ENCODE measurements at regions not wholly inside any gene's neighbourhood (a gene's known extent, or its start where the extent isn't known, plus 50 kb on each side); places are given as distances from the start of the nearest gene placed in this dataset.

DNA sequence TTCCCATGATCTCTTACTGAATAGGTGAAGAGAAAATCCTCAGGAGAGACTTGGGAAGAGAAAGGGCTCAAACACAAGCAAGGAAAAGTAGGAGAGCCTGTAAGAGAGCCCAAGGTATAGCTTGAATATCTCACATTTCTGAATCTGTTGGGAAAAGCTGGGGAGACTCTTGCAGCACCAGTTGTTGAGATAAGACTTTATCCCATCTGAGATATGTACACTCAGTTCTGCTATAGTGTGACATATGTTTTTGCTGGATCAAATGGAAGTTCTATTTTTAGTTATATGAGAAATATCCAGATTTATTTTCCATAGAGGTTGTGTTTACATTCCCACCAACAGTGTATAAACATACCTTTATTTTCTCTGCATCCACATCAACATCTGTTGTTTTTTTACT, 246.1 kb downstream of the NDFIP2 start:
- TF ChIP-seq, protein P1, sequence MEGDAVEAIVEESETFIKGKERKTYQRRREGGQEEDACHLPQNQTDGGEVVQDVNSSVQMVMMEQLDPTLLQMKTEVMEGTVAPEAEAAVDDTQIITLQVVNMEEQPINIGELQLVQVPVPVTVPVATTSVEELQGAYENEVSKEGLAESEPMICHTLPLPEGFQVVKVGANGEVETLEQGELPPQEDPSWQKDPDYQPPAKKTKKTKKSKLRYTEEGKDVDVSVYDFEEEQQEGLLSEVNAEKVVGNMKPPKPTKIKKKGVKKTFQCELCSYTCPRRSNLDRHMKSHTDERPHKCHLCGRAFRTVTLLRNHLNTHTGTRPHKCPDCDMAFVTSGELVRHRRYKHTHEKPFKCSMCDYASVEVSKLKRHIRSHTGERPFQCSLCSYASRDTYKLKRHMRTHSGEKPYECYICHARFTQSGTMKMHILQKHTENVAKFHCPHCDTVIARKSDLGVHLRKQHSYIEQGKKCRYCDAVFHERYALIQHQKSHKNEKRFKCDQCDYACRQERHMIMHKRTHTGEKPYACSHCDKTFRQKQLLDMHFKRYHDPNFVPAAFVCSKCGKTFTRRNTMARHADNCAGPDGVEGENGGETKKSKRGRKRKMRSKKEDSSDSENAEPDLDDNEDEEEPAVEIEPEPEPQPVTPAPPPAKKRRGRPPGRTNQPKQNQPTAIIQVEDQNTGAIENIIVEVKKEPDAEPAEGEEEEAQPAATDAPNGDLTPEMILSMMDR (IDR thresholded peaks at IDR 0.05) = no peak
- H3K36me3 Mint-ChIP-seq (ENCODE audit: low read depth) = peaks cover 5% of the 10 kb centered on the region
- DNase-seq (ENCODE audit: low spot score) = no peak
- H3K27me3 Mint-ChIP-seq (ENCODE audit: low read depth) = no peaks in the 10 kb centered on the region
- H3K9me3 Mint-ChIP-seq (ENCODE audit: low read depth) = peaks cover 31% of the 10 kb centered on the region
- peaks cover 52% of the 10 kb centered on the region for H3K4me1 Mint-ChIP-seq (ENCODE audit: low read depth)
- H3K4me3 Mint-ChIP-seq (ENCODE audit: unreplicated experiment) = no peak overlapping the region
- H3K27ac Mint-ChIP-seq (ENCODE audit: unreplicated experiment) = peak overlapping the region; percentile 50

DNA sequence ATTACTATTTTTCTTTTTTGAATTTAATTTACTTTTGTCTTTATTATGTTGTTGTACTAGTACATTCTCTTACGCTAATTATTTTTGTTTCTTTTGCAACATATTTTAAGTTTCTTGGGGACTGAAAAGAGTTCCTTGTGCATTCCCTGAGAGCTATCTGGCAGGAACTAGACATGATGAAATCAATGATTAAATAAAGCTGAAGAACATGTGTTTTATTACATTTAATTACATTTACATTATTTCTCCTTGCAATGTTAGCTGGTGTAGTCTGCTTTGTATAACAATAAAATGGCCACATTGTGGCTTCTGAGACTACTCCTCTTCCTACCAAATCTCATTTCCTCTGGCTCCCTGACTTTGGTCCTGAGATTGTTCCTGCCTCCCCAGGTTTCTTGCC, 244.9 kb downstream of the NDFIP2 start:
- peaks cover 52% of the 10 kb centered on the region for H3K4me1 Mint-ChIP-seq (ENCODE audit: low read depth)
- TF ChIP-seq, protein P1 (IDR thresholded peaks at IDR 0.05) = no peak
- H3K9me3 Mint-ChIP-seq (ENCODE audit: low read depth) = peaks cover 21% of the 10 kb centered on the region
- H3K36me3 Mint-ChIP-seq (ENCODE audit: low read depth) = peaks cover 5% of the 10 kb centered on the region
- DNase-seq (ENCODE audit: low spot score) = no peak
- H3K4me3 Mint-ChIP-seq (ENCODE audit: unreplicated experiment) = no peak overlapping the region
- no peak overlapping the region for H3K27ac Mint-ChIP-seq (ENCODE audit: unreplicated experiment)
- no peaks in the 10 kb centered on the region for H3K27me3 Mint-ChIP-seq (ENCODE audit: low read depth)

DNA sequence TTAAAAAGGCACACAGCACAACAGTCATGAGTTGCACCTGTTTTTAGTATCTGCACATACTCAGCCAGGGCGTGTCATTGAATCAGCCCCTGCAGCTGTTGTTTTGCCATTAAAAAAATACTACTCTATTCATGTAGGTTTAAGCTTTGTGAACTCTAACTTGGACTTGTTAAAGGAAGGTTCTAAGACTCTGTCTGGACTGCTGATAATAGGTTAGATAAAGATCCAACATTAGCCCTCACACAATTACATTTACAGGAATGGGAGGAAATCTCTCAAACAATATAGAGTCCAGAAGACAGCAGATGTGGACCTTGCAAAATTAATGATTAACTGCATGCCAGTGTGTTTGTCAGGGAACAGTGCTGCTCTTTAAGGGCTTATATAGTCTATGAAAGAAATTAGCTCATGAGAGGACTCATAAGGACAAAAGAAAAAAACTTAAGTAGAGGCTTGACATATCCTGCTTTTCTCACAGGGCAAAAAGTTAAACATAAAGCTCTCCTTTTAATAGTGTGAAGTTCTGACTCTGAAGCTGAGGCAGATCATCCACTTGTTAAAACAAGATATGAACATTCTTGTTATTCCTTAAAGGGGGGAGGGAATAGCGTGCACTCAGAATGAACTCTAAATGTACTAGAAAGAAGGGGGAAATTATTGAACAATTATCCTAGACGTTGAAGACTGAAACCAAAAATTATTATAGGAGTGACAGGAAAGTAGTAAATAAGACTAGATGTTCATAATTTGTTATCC, 243.6 kb downstream of the NDFIP2 start:
- Mint-ChIP-seq H3K4me1 (ENCODE audit: low read depth) (peaks cover 47% of the 10 kb centered on the region), H3K4me3 (ENCODE audit: unreplicated experiment) (no peak overlapping the region), H3K27me3 (ENCODE audit: low read depth) (no peaks in the 10 kb centered on the region), H3K9me3 (ENCODE audit: low read depth) (peaks cover 12% of the 10 kb centered on the region), H3K36me3 (ENCODE audit: low read depth) (peaks cover 2% of the 10 kb centered on the region), H3K27ac (ENCODE audit: unreplicated experiment) (no peak overlapping the region)
- DNase-seq (ENCODE audit: low spot score) = no peak
- TF ChIP-seq, protein P1 (IDR thresholded peaks at IDR 0.05) = no peak

DNA sequence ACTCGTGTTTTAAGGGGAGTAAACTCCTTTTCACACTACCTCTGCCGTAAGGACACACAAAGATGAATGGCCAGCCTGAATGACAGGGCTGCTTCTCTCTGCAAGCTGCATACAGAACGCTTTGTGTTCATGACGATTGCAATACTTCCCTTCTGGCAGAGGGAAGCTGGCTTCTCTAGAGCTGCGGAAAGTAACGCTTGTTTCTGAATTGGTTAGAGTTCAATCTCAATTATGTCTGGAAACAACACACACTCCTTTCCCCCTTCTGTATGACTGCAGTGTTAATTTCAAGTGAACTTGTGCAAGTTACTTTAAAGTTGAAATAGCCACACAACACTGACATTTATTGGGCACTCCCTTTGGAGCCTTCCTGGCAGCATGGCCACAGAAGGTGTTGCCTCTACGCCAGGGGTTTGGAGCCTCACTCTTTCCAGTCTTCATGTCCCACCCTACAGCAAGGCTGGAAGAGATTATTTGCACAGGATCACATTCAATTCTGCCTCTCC, 242.6 kb downstream of the NDFIP2 start:
- Mint-ChIP-seq H3K36me3 (ENCODE audit: low read depth) (no peaks in the 10 kb centered on the region), H3K4me3 (ENCODE audit: unreplicated experiment) (no peak overlapping the region), H3K27me3 (ENCODE audit: low read depth) (no peaks in the 10 kb centered on the region), H3K9me3 (ENCODE audit: low read depth) (peaks cover 5% of the 10 kb centered on the region), H3K4me1 (ENCODE audit: low read depth) (peaks cover 47% of the 10 kb centered on the region), H3K27ac (ENCODE audit: unreplicated experiment) (peak overlapping the region; percentile 43)
- TF ChIP-seq, protein P1 (IDR thresholded peaks at IDR 0.05) = no peak
- DNase-seq (ENCODE audit: low spot score) = no peak

DNA sequence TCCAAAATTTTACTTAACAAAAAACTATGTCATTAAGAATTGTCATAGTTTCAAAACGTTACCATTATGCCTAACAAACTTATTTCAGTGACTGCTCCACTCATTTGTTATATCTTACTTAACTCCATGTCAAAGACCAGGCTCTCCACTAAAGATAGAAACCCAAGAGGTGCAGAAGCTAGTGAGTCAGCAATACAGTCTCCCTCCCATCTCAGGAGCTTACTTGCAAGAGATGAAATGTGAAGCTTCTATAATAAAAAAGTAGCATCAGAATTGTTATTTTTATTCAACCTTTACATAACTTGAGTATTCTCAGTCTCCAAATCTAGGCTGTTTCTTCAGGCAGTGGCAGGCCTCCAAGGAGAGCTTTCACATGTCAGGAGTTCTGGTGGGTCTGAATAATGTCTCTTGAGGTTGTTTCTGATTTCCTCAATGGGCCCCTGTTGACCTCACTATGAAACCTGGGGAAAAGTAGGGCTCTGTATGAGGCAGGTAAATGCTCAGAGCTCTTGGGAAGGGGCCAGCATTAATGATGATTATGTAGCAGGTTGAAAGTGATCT, 242.0 kb downstream of the NDFIP2 start:
- Mint-ChIP-seq H3K36me3 (ENCODE audit: low read depth) (no peaks in the 10 kb centered on the region), H3K27ac (ENCODE audit: unreplicated experiment) (no peak overlapping the region), H3K9me3 (ENCODE audit: low read depth) (peaks cover 3% of the 10 kb centered on the region)

More for the DNA sequence above, 242.0 kb downstream of the NDFIP2 start:
- Mint-ChIP-seq H3K27me3 (ENCODE audit: low read depth) (no peaks in the 10 kb centered on the region), H3K4me1 (ENCODE audit: low read depth) (peaks cover 46% of the 10 kb centered on the region), H3K4me3 (ENCODE audit: unreplicated experiment) (no peak overlapping the region)
- TF ChIP-seq, protein P1 (IDR thresholded peaks at IDR 0.05) = no peak
- no peak for DNase-seq (ENCODE audit: low spot score)
